OCI-M1 (cell line): ENCODE measurements at regions not wholly inside any gene's neighbourhood (a gene's known extent, or its start where the extent isn't known, plus 50 kb on each side); places are given as distances from the start of the nearest gene placed in this dataset.
A peak's percentile ranks its signal among the peaks of the same experiment; 100 is the strongest.

Source experiments
- DNase-seq: peaks from one replicate; lab custom pipeline; 2025; lab: John Stamatoyannopoulos, UW

GRCh38 chr3:117519776-117520175 lies 810.2 kb downstream of the TUSC7 start:
- no peak for DNase-seq

GRCh38 chr3:117520582-117520981 lies 811.0 kb downstream of the TUSC7 start:
- DNase-seq: no peak

- no peak for DNase-seq
These were observed 813.8 kb downstream of the TUSC7 start for GRCh38 chr3:117523418-117523817.

- DNase-seq: no peak
These were observed 815.3 kb downstream of the TUSC7 start for GRCh38 chr3:117524890-117525289.

- peak; percentile 78 for DNase-seq
These were observed 817.0 kb downstream of the TUSC7 start for GRCh38 chr3:117526470-117527079.

GRCh38 chr3:117527346-117527745 lies 817.8 kb downstream of the TUSC7 start:
- DNase-seq: no peak

- no peak for DNase-seq
These were observed 819.1 kb downstream of the TUSC7 start for GRCh38 chr3:117528688-117529087.

- DNase-seq: no peak
These were observed 821.6 kb downstream of the TUSC7 start for GRCh38 chr3:117531078-117531767.

GRCh38 chr3:117532268-117532667 lies 822.7 kb downstream of the TUSC7 start:
- DNase-seq: no peak

GRCh38 chr3:117534138-117534537 lies 824.6 kb downstream of the TUSC7 start:
- no peak for DNase-seq

GRCh38 chr3:117536006-117536405 lies 826.4 kb downstream of the TUSC7 start:
- no peak for DNase-seq

- no peak for DNase-seq
These were observed 828.4 kb downstream of the TUSC7 start for GRCh38 chr3:117537949-117538348.

GRCh38 chr3:117539729-117540128 lies 830.1 kb downstream of the TUSC7 start:
- DNase-seq: no peak

GRCh38 chr3:117540597-117540996 lies 831.0 kb downstream of the TUSC7 start:
- no peak for DNase-seq

- no peak for DNase-seq
These were observed 832.1 kb downstream of the TUSC7 start for GRCh38 chr3:117541721-117542120.

- DNase-seq: no peak
These were observed 833.9 kb downstream of the TUSC7 start for GRCh38 chr3:117543521-117543920.

GRCh38 chr3:117545484-117545883 lies 835.9 kb downstream of the TUSC7 start:
- peak; percentile 62 for DNase-seq

GRCh38 chr3:117547956-117548550 lies 838.5 kb downstream of the TUSC7 start:
- no peak for DNase-seq

GRCh38 chr3:117548600-117548999 lies 839.0 kb downstream of the TUSC7 start:
- DNase-seq: no peak

GRCh38 chr3:117549716-117550115 lies 840.1 kb downstream of the TUSC7 start:
- DNase-seq: peak; percentile 36

GRCh38 chr3:117550766-117551165 lies 841.2 kb downstream of the TUSC7 start:
- peak; percentile 74 for DNase-seq

GRCh38 chr3:117553461-117553860 lies 843.9 kb downstream of the TUSC7 start:
- peak; percentile 50 for DNase-seq

GRCh38 chr3:117556646-117557407 lies 847.2 kb downstream of the TUSC7 start:
- DNase-seq: no peak
